Fibroblast of lung (primary cell): ENCODE measurements at regions not wholly inside any gene's neighbourhood (a gene's known extent, or its start where the extent isn't known, plus 50 kb on each side); places are given as distances from the start of the nearest gene placed in this dataset.

ENCODE experiments used
- DNase-seq, 2 donors: peaks; one replicate each; pipeline versions ENCODE4 v3.0.0 to v3.0.0-alpha.2; 2010; ENCODE audit warnings: low read depth in 2 of 2
- H2AFZ ChIP-seq: 2 replicates; pipeline ENCODE4 v1.5.1; 2012; ENCODE audit warnings: low read length, control low read depth, inconsistent platforms
- H3K27ac ChIP-seq: 2 replicates; pipeline ENCODE4 v1.5.1; 2011; ENCODE audit warnings: low read length, control low read depth; ENCODE audit not compliant: insufficient read depth
- H3K27me3 ChIP-seq: 2 replicates; pipeline ENCODE4 v1.5.1; 2011; ENCODE audit warnings: mild to moderate bottlenecking, low read length; ENCODE audit not compliant: control insufficient read depth, insufficient read depth
- H3K36me3 ChIP-seq: 2 replicates; pipeline ENCODE4 v1.5.1; 2011; ENCODE audit warnings: low read length; ENCODE audit not compliant: control insufficient read depth, insufficient read depth
- H3K4me1 ChIP-seq: 2 replicates; pipeline ENCODE4 v1.5.1; 2011; ENCODE audit warnings: low read length; ENCODE audit not compliant: control insufficient read depth, insufficient read depth; ENCODE audit errors: extremely low read depth
- H3K4me2 ChIP-seq: 2 replicates; pipeline ENCODE4 v1.5.1; 2011; ENCODE audit warnings: low read length, control low read depth; ENCODE audit not compliant: insufficient read depth; ENCODE audit errors: extremely low read depth
- H3K4me3 ChIP-seq, 4 experiments: fragments of 200-600 bp in 1 of 4; sonication (generic) in 1 of 4; replicated peaks in 1 of 4; 2 replicates each; pipeline ENCODE4 v1.5.1; 2011 to 2016; ENCODE audit warnings: low read length in 4 of 4, low read depth in 3 of 4, mild to moderate bottlenecking in 3 of 4, control low read depth in 2 of 4, inconsistent platforms in 1 of 4, mixed read lengths in 1 of 4; ENCODE audit not compliant: insufficient read depth in 1 of 4; ENCODE audit errors: control extremely low read depth in 1 of 4
- H3K79me2 ChIP-seq: 2 replicates; pipeline ENCODE4 v1.5.1; 2012; ENCODE audit warnings: mild to moderate bottlenecking, low read length, inconsistent platforms; ENCODE audit not compliant: control insufficient read depth, insufficient read depth
- H3K9ac ChIP-seq: 2 replicates; pipeline ENCODE4 v1.5.1; 2011; ENCODE audit warnings: mild to moderate bottlenecking, low read length, control low read depth; ENCODE audit not compliant: insufficient read depth
- H3K9me3 ChIP-seq: 2 replicates; pipeline ENCODE4 v1.5.1; 2012; ENCODE audit warnings: low read depth, low read length; ENCODE audit not compliant: control insufficient read depth, insufficient read depth
- H4K20me1 ChIP-seq: 2 replicates; pipeline ENCODE4 v1.5.1; 2011; ENCODE audit warnings: low read length; ENCODE audit not compliant: control insufficient read depth, insufficient read depth; ENCODE audit errors: extremely low read depth
- EZH2 ChIP-seq: IDR thresholded peaks from 2 replicates; pipeline ENCODE4 v1.5.1; 2012; ENCODE audit warnings: low read length, control low read depth, mild to moderate bottlenecking; ENCODE audit errors: missing control alignments
- TF ChIP-seq, protein P1 (sequence below), 2 donors: IDR thresholded peaks in 1 of 2; conservative IDR thresholded peaks in 1 of 2; 1 replicate in 1 of 2; 2 replicates in 1 of 2; pipeline ENCODE4 v1.5.1; 2011 to 2012; ENCODE audit warnings: low read length in 2 of 2, control low read depth in 1 of 2, inconsistent platforms in 1 of 2, low read depth in 1 of 2, mild to moderate bottlenecking in 1 of 2

GRCh38 chr13:38444904-38445303 lies 95.3 kb downstream of the UFM1 start:
- Histone ChIP-seq H3K36me3 (no peaks in the 10 kb centered on the region), H3K27ac (no peak overlapping the region), H3K4me2 (no peak overlapping the region), H3K9me3 (no peaks in the 10 kb centered on the region), H2AFZ (no peak overlapping the region), H3K4me3 (no peak overlapping the region), H4K20me1 (no peaks in the 10 kb centered on the region), H3K79me2 (no peaks in the 10 kb centered on the region), H3K27me3 (no peaks in the 10 kb centered on the region), H3K9ac (no peak overlapping the region), H3K4me1 (no peaks in the 10 kb centered on the region)
- TF ChIP-seq, protein P1, sequence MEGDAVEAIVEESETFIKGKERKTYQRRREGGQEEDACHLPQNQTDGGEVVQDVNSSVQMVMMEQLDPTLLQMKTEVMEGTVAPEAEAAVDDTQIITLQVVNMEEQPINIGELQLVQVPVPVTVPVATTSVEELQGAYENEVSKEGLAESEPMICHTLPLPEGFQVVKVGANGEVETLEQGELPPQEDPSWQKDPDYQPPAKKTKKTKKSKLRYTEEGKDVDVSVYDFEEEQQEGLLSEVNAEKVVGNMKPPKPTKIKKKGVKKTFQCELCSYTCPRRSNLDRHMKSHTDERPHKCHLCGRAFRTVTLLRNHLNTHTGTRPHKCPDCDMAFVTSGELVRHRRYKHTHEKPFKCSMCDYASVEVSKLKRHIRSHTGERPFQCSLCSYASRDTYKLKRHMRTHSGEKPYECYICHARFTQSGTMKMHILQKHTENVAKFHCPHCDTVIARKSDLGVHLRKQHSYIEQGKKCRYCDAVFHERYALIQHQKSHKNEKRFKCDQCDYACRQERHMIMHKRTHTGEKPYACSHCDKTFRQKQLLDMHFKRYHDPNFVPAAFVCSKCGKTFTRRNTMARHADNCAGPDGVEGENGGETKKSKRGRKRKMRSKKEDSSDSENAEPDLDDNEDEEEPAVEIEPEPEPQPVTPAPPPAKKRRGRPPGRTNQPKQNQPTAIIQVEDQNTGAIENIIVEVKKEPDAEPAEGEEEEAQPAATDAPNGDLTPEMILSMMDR (conservative IDR thresholded peaks at IDR 0.05 in 1 of 2, IDR thresholded peaks at IDR 0.05 in 1 of 2; ENCODE audit: low read depth in 1 of 2, low read length in 2 of 2) = no peak
- TF ChIP-seq EZH2 = no peak
- no peak for DNase-seq

DNA sequence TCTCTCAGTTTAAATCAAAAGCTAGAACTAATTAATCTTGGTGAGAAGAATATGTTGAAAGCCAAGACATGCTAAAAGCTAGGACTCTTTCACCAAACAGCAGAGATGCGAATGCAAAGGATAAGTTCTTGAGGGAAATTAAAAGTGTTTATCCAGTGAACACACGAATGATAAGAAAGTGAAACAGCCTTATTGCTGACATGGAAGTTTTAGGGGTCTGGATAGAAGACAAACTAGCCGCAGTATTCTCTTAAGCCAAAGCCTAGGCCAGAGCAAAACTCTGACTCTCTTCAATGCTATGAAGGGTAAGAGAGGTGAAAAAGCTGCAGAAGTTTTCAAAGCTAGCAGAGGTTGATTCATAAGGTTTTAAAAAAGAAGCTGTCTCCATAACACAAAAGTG lies 103.0 kb downstream of the UFM1 start:
- H3K4me2 ChIP-seq = no peak overlapping the region
- no peak for DNase-seq
- H4K20me1 ChIP-seq = no peaks in the 10 kb centered on the region
- no peak overlapping the region for H3K27ac ChIP-seq
- no peaks in the 10 kb centered on the region for H3K36me3 ChIP-seq
- no peaks in the 10 kb centered on the region for H3K27me3 ChIP-seq
- H3K4me3 ChIP-seq = no peak overlapping the region
- no peak overlapping the region for H2AFZ ChIP-seq
- H3K4me1 ChIP-seq = no peaks in the 10 kb centered on the region
- H3K9me3 ChIP-seq = no peaks in the 10 kb centered on the region
- no peak overlapping the region for H3K9ac ChIP-seq
- no peak for TF ChIP-seq EZH2
- TF ChIP-seq, protein P1 (conservative IDR thresholded peaks at IDR 0.05 in 1 of 2, IDR thresholded peaks at IDR 0.05 in 1 of 2; ENCODE audit: low read depth in 1 of 2, low read length in 2 of 2) = no peak
- no peaks in the 10 kb centered on the region for H3K79me2 ChIP-seq

GRCh38 chr13:38462605-38463004 lies 113.0 kb downstream of the UFM1 start:
- DNase-seq = no peak
- Histone ChIP-seq H3K27me3 (no peaks in the 10 kb centered on the region), H3K4me2 (no peak overlapping the region), H3K9ac (no peak overlapping the region), H3K4me3 (no peak overlapping the region), H4K20me1 (no peaks in the 10 kb centered on the region), H2AFZ (no peak overlapping the region), H3K79me2 (no peaks in the 10 kb centered on the region), H3K36me3 (no peaks in the 10 kb centered on the region), H3K27ac (no peak overlapping the region), H3K4me1 (no peaks in the 10 kb centered on the region), H3K9me3 (no peaks in the 10 kb centered on the region)
- no peak for TF ChIP-seq EZH2
- TF ChIP-seq, protein P1 (conservative IDR thresholded peaks at IDR 0.05 in 1 of 2, IDR thresholded peaks at IDR 0.05 in 1 of 2; ENCODE audit: low read depth in 1 of 2, low read length in 2 of 2) = no peak
